HCT116 (cell line): ENCODE measurements at regions not wholly inside any gene's neighbourhood (a gene's known extent, or its start where the extent isn't known, plus 50 kb on each side); places are given as distances from the start of the nearest gene placed in this dataset.

ENCODE experiments used
- ATAC-seq: fragments of 200-7000 bp; cut with Tn5 transposase; 2 replicates; pipeline ENCODE4 v1.9.1; 2020; ENCODE audit warnings: mild to moderate bottlenecking, moderate library complexity
- BruUV-seq: library from RNA; stranded (reverse); fragments of 400-500 nt; replicated peaks from 2 replicates; lab custom pipeline; 2021; lab: Mats Ljungman, UMichigan
- CTCF ChIA-PET: fragments of 300-600 bp; sonication (Branson Sonifier 250); formaldehyde crosslinking; loops from one replicate; lab custom pipeline; 2021; ENCODE audit warnings: antibody characterized with exemption; lab: Charles Lee
- POLR2A ChIA-PET: fragments of 300-600, 350-600 bp; sonication (Branson Sonifier 250); formaldehyde crosslinking; loops from one replicate; lab custom pipeline; 2021; ENCODE audit warnings: antibody characterized with exemption; lab: Charles Lee
- RAD21 ChIA-PET, 2 experiments: fragments of 300-600 bp; sonication (Branson Sonifier 250); formaldehyde crosslinking; loops; one replicate each; lab custom pipeline; 2023; ENCODE audit warnings: low total read pairs in 2 of 2; ENCODE audit not compliant: uncharacterized antibody in 2 of 2, unreplicated experiment in 2 of 2, low non-redundant PET in 1 of 2; lab: Charles Lee
- DNase-seq: peaks from one replicate; pipeline ENCODE4 v3.0.0-alpha.2; 2010; ENCODE audit warnings: low read depth, low spot score
- H2AFZ ChIP-seq: fragments of 200-600 bp; shearing (Covaris generic), sonication (generic); 2 replicates; pipeline ENCODE4 v1.6.1; 2017; ENCODE audit warnings: low read depth, mixed run types, mixed read lengths, antibody characterized with exemption, low read length; ENCODE audit not compliant: poor library complexity, severe bottlenecking
- H3K27ac ChIP-seq: 2 replicates; pipeline ENCODE4 v1.5.1; 2012; ENCODE audit warnings: low read depth, low read length
- H3K27me3 ChIP-seq: fragments of 200-600 bp; sonication (generic); 2 replicates; pipeline ENCODE4 v1.6.1; 2016; ENCODE audit warnings: mixed run types, low read length, mixed read lengths; ENCODE audit not compliant: insufficient read depth
- H3K36me3 ChIP-seq, 2 experiments: fragments of 200-500 bp in 1 of 2; fragments of 200-600 bp in 1 of 2; sonication (Bioruptor generic) in 1 of 2; sonication (generic) in 1 of 2; 2 replicates each; pipeline versions ENCODE4 v1.5.1 to v1.6.1; 2014 to 2016; ENCODE audit warnings: low read length in 2 of 2, inconsistent platforms in 1 of 2, mixed read lengths in 1 of 2, mixed run types in 1 of 2; ENCODE audit not compliant: insufficient read depth in 2 of 2, control insufficient read depth in 1 of 2
- H3K4me1 ChIP-seq, 2 experiments: fragments of 200-600 bp in 1 of 2; sonication (generic) in 1 of 2; 2 replicates each; pipeline versions ENCODE4 v1.5.1 to v1.6.1; 2012 to 2017; ENCODE audit warnings: low read length in 2 of 2, inconsistent platforms in 1 of 2, mild to moderate bottlenecking in 1 of 2, mixed read lengths in 1 of 2, mixed run types in 1 of 2, moderate library complexity in 1 of 2; ENCODE audit not compliant: insufficient read depth in 2 of 2, control insufficient read depth in 1 of 2
- H3K4me2 ChIP-seq: fragments of 200-600 bp; sonication (generic); 2 replicates; pipeline ENCODE4 v1.6.1; 2017; ENCODE audit warnings: mixed run types, low read length, mixed read lengths
- H3K4me3 ChIP-seq, 2 experiments: fragments of 200-600 bp in 1 of 2; sonication (generic) in 1 of 2; replicated peaks in 1 of 2; 2 replicates each; pipeline ENCODE4 v1.5.1; 2011 to 2016; ENCODE audit warnings: low read length in 2 of 2, control low read depth in 1 of 2, low read depth in 1 of 2, mild to moderate bottlenecking in 1 of 2, mixed read lengths in 1 of 2, mixed run types in 1 of 2
- H3K79me2 ChIP-seq: fragments of 200-600 bp; sonication (generic); 2 replicates; pipeline ENCODE4 v1.6.1; 2017; ENCODE audit warnings: mild to moderate bottlenecking, mixed run types, low read length, moderate library complexity, mixed read lengths; ENCODE audit not compliant: insufficient read depth
- H3K9ac ChIP-seq: fragments of 200-600 bp; sonication (generic); 2 replicates; pipeline ENCODE4 v1.6.1; 2016; ENCODE audit warnings: low read length, mixed read lengths
- H3K9me2 ChIP-seq: fragments of 200-600 bp; sonication (generic), shearing (Covaris generic); 2 replicates; pipeline ENCODE4 v1.6.1; 2017; ENCODE audit warnings: mixed run types, mild to moderate bottlenecking, moderate library complexity; ENCODE audit not compliant: insufficient read depth
- H3K9me3 ChIP-seq, 2 experiments: fragments of 200-500 bp in 1 of 2; fragments of 200-600 bp in 1 of 2; sonication (Bioruptor generic) in 1 of 2; sonication (generic) in 1 of 2; 2 replicates each; pipeline ENCODE4 v1.6.1; 2014 to 2017; ENCODE audit warnings: low read length in 2 of 2, mixed read lengths in 2 of 2, inconsistent platforms in 1 of 2, low read depth in 1 of 2, mild to moderate bottlenecking in 1 of 2, mixed run types in 1 of 2, moderate library complexity in 1 of 2; ENCODE audit not compliant: control insufficient read depth in 1 of 2, insufficient read depth in 1 of 2
- H4K20me1 ChIP-seq: fragments of 200-600 bp; sonication (generic), shearing (Covaris generic); 2 replicates; pipeline ENCODE4 v1.6.1; 2017; ENCODE audit warnings: mixed run types, mild to moderate bottlenecking, moderate library complexity; ENCODE audit not compliant: insufficient read depth
- CBX3 ChIP-seq: IDR thresholded peaks from 2 replicates; pipeline ENCODE4 v1.6.1; 2012; ENCODE audit warnings: low read depth
- ELF1 ChIP-seq: IDR thresholded peaks from 2 replicates; pipeline ENCODE4 v1.6.1; 2012; ENCODE audit warnings: low read depth, borderline replicate concordance
- EZH2phosphoT487 ChIP-seq: fragments of 200-600 bp; IDR thresholded peaks from 2 replicates; pipeline ENCODE4 v1.6.1; 2018; ENCODE audit warnings: antibody characterized with exemption, borderline replicate concordance
- POLR2A ChIP-seq: IDR thresholded peaks from 2 replicates; pipeline ENCODE4 v1.7.0; 2011; ENCODE audit warnings: borderline replicate concordance; ENCODE audit not compliant: insufficient read depth, insufficient read length; ENCODE audit errors: extremely low read depth
- TCF7L2 ChIP-seq: IDR thresholded peaks from 2 replicates; pipeline ENCODE4 v1.7.0; 2011; ENCODE audit warnings: borderline replicate concordance, inconsistent platforms; ENCODE audit not compliant: insufficient read depth, insufficient read length; ENCODE audit errors: extremely low read depth
- ZFX ChIP-seq: fragments of 450-650 bp; IDR thresholded peaks from 2 replicates; pipeline ENCODE4 v1.6.1; 2017
- ZNF274 ChIP-seq: fragments of 200-500 bp; sonication (Bioruptor generic); IDR thresholded peaks from 2 replicates; pipeline ENCODE4 v1.6.1; 2014; ENCODE audit warnings: mild to moderate bottlenecking, low read depth, low read length, inconsistent platforms
- intact Hi-C: fragments of 100-400 bp; cut with micrococcal nuclease; formaldehyde crosslinking; loops from 2 replicates; pipeline ENCODE4 v1.10.0; 2022
- TF ChIP-seq, protein P1 (sequence below): IDR thresholded peaks from 2 replicates; pipeline ENCODE4 v1.6.1; 2012; ENCODE audit warnings: low read depth
- TF ChIP-seq, protein P2 (sequence below): IDR thresholded peaks from 2 replicates; pipeline ENCODE4 v1.6.1; 2012

DNA sequence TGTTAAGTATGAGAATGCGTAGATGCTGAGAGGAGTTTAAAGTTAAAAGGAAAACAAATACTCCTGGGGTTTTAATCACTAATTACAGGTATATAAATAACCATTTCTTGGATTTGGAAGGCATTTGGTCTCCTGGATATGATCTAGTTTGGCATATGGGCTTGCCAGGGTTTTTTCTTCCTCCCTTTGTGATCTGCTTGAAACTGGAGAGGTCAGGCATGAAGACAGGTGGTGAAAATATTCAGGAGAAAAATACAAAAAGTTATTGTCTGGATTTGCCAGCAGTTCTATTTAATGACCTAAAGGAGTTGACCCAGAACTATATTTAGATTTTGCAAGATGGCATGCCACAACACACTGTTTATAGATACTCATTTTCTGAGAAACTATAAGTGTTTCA, 136.3 kb downstream of the DIPK2A start:
- ChIA-PET CTCF (no interaction called here), RAD21 (no interaction called here), POLR2A (no interaction called here)
- no peak overlapping the region for H3K9ac ChIP-seq
- no TSS peak for BruUV-seq
- H2AFZ ChIP-seq = no peak overlapping the region
- H4K20me1 ChIP-seq = no peaks in the 10 kb centered on the region
- ATAC-seq (no peak), DNase-seq (no peak)
- no peaks in the 10 kb centered on the region for H3K9me2 ChIP-seq
- no peaks in the 10 kb centered on the region for H3K4me1 ChIP-seq
- H3K27me3 ChIP-seq = no peaks in the 10 kb centered on the region
- intact Hi-C loops = no loop called here
- no peak overlapping the region for H3K27ac ChIP-seq
- H3K4me3 ChIP-seq = no peak overlapping the region
- no peak overlapping the region for H3K4me2 ChIP-seq
- no peaks in the 10 kb centered on the region for H3K79me2 ChIP-seq
- TF ChIP-seq CBX3 (no peak), ZFX (no peak), POLR2A (no peak), TCF7L2 (no peak), ELF1 (no peak), ZNF274 (no peak), EZH2phosphoT487 (no peak)
- TF ChIP-seq, protein P1, sequence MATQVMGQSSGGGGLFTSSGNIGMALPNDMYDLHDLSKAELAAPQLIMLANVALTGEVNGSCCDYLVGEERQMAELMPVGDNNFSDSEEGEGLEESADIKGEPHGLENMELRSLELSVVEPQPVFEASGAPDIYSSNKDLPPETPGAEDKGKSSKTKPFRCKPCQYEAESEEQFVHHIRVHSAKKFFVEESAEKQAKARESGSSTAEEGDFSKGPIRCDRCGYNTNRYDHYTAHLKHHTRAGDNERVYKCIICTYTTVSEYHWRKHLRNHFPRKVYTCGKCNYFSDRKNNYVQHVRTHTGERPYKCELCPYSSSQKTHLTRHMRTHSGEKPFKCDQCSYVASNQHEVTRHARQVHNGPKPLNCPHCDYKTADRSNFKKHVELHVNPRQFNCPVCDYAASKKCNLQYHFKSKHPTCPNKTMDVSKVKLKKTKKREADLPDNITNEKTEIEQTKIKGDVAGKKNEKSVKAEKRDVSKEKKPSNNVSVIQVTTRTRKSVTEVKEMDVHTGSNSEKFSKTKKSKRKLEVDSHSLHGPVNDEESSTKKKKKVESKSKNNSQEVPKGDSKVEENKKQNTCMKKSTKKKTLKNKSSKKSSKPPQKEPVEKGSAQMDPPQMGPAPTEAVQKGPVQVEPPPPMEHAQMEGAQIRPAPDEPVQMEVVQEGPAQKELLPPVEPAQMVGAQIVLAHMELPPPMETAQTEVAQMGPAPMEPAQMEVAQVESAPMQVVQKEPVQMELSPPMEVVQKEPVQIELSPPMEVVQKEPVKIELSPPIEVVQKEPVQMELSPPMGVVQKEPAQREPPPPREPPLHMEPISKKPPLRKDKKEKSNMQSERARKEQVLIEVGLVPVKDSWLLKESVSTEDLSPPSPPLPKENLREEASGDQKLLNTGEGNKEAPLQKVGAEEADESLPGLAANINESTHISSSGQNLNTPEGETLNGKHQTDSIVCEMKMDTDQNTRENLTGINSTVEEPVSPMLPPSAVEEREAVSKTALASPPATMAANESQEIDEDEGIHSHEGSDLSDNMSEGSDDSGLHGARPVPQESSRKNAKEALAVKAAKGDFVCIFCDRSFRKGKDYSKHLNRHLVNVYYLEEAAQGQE = no peak
- TF ChIP-seq, protein P2, sequence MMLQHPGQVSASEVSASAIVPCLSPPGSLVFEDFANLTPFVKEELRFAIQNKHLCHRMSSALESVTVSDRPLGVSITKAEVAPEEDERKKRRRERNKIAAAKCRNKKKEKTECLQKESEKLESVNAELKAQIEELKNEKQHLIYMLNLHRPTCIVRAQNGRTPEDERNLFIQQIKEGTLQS = no peak
- no peaks in the 10 kb centered on the region for H3K36me3 ChIP-seq
- H3K9me3 ChIP-seq = no peaks in the 10 kb centered on the region
